GM21367 (cell line): ENCODE measurements at regions not wholly inside any gene's neighbourhood (a gene's known extent, or its start where the extent isn't known, plus 50 kb on each side); places are given as distances from the start of the nearest gene placed in this dataset.
A peak's percentile ranks its signal among the peaks of the same experiment; 100 is the strongest.

ENCODE experiments used
- ATAC-seq: cut with Tn5 transposase; IDR thresholded peaks from one replicate; pipeline ENCODE4 v1.9.1; 2021; ENCODE audit not compliant: unreplicated experiment

DNA sequence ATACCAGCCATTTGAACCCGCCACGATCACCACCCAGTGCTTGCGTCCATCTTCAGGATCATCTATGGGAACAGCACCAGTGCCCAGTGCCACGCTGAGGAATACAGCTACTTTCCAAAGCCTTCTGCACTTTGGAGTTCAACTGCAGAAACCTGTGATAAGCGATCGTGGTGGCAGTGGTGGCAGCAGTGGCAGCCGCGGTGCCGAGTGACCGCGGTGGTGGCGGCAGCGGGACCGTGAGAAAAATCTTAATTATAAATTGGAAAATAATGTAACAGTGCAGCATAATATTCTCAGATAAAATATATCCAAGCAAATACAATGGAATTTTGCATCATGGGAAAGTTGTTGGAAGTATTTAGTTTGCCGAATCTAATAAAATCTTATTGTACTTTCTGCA is 2270.9 kb downstream of the PCDH9 start:
- no peak for ATAC-seq

GRCh38 chr13:64958106-64958505 is 2272.0 kb downstream of the PCDH9 start:
- ATAC-seq, result no peak

DNA sequence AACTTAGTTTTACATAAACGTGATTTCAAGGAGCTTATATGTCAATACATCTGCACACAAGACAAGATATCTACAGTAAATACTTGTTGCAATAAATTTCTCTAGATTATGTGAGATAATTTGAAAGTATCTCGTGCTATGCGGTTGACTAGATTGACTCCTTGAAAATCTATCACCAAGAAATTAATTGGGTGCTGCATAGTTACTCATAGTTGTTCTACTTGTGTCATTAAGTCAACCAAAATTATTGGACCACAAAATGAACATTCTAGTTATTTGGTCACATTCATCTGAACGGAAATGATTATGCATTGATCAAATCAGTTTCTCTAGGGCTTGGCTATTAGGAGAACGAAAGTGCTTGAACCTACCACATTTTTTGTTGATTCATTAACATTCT is 2291.5 kb downstream of the PCDH9 start:
- no peak for ATAC-seq

DNA sequence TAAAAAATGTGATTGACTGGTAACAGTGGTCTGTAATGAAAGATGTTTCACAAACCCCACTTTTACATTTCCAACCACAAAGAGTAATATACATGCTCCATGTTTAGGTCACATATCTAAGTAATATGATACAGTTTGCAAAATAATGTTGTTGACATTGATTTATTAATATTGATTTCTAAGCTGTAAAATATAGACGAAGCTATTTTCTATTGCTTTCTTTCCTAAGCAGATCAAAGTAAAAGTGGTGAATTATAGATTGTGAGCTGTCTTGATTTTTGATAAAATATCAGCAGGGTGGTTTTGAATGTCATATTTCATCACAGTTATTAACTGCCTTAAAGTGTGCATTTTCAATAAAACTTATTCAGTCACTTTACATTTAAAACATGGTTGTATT is 2292.8 kb downstream of the PCDH9 start:
- no peak for ATAC-seq

DNA sequence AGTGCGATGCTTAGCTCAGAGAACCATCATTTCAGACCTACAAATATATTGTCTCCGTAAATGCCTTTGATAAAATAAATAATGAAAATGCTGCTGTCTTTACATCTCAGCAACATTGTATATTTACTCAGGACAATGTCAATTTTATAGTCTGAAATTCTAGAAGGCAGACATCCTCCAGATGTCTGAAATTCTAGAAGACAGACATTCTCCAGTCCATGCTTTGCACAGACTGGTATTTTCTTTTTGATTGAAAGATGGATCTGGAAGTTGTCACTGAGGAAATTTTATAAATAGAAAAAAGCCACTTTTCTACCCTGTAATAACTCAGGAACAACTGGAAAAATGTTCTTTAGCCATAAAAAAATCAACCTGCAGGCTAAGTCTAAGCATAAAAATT is 2293.3 kb downstream of the PCDH9 start:
- no peak for ATAC-seq

DNA sequence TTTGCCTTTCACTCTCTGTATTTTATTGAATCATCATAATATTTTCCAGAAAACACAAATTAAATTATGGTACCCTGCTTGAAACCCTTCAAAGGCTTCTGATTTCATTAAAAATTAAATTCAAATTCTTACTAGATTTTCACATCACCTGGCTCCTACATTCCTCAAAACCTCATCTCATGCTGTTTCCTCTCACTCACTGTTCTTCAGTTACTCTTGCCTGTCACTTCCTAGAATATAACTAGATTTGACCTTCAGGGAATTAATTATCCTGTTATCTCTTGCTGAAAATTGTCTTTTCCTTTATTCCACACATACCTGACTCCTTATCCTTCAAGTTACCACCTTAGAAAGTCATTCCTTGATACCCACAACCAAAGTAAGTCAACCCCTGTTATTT is 2294.7 kb downstream of the PCDH9 start:
- ATAC-seq, result no peak

- ATAC-seq, result no peak
Measured at GRCh38 chr13:64934569-64935362, 2295.4 kb downstream of the PCDH9 start.

DNA sequence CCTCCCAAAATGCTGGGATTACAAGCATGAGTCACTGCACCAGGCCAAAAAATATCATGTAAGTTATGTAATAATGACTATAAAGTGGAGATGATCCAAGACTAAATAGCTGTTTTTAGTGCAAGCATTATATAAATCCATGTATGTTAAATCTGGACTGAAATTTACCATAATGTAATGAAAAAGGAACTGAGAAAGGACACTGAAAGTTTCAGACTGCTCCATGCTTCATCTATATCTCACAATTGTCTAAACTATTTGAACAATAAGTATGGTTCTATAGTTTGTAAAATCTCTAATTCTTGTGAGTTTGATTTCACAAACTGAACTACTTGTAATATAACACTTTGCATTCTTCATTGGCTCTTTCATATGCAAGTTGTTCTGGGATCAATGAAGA is 2299.5 kb downstream of the PCDH9 start:
- no peak for ATAC-seq

GRCh38 chr13:64928696-64929499 is 2301.2 kb downstream of the PCDH9 start:
- peak; percentile 64 for ATAC-seq

- ATAC-seq, result no peak
Measured at GRCh38 chr13:64925727-64926126, 2304.4 kb downstream of the PCDH9 start.

DNA sequence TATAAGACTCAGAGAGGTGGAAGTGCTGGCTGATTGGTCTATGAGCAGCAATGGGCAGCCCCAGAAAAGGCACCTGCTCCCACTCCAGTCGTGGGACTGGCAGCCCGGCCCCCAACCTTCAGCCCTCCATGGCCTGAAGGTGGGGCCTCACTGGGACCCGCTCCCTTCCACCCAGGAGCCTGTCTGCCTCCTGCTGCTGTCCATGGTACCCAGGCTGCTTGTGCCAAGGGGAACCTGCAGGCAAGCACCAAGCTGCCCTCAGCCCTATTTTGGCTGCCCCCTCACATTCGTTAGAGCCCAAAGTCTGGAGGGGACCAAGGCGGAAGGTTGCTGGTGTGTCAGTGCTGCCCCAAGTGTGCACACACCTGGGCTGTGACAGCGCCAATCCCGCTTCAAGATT is 2304.9 kb downstream of the PCDH9 start:
- ATAC-seq, result no peak

DNA sequence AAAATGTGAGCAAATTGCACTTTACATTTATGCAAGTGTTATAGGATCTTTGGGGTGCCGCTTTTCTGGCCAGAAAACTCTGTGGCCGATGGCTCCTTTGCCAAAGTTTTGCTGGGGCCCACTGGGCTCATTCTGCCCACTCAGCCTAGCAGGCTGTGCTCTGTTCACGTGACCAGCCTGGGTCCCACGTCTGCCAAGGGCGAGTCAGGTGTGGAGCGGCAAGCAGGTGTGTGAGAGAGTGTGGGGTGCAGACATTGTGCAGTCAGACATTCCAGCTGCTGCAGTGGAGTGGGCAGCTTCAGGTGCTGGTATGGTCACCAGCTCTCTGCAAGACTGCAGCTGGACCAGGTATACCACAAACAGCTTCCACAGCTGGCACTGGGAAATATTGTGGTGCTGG is 2305.7 kb downstream of the PCDH9 start:
- ATAC-seq, result no peak

DNA sequence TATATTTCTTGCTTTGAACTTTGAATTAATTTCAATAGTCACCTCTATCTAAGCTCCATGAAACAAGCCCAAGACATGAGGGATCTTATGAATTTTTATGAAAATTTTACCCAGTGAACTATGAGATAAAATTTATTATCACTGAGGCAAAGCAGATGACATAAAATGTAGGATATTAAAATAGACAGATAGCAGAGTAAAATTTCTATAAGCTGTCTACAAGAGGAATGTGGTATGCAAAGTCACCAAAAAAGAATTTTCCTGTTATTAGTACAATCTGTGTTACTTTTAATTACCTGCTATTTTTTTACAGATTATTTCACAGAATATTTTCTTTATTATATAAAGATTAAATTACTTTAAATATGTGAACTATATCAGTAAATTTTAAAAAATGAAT is 2312.6 kb downstream of the PCDH9 start:
- ATAC-seq, result no peak

- no peak for ATAC-seq
Measured at GRCh38 chr13:64912141-64912540, 2318.0 kb downstream of the PCDH9 start.

- no peak for ATAC-seq
Measured at GRCh38 chr13:64910096-64910495, 2320.0 kb downstream of the PCDH9 start.

DNA sequence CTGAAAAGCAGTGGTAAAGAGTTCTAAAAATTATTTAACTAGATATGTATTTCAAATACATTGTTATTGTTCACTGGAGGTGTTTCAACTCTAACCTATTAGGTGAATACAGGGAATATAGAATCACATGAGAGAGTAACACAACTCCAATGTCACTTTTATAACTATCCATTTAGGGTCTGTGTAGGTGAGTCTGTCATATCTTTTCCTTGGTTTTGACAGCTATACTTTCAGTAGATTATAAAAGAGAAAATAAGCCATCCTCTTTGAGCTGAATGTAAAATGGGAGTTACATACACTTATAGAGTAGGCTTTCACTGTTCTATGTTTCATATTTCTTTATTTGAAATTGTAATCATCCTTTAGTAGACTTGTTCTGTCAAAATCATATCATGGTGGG is 2321.0 kb downstream of the PCDH9 start:
- ATAC-seq, result no peak

DNA sequence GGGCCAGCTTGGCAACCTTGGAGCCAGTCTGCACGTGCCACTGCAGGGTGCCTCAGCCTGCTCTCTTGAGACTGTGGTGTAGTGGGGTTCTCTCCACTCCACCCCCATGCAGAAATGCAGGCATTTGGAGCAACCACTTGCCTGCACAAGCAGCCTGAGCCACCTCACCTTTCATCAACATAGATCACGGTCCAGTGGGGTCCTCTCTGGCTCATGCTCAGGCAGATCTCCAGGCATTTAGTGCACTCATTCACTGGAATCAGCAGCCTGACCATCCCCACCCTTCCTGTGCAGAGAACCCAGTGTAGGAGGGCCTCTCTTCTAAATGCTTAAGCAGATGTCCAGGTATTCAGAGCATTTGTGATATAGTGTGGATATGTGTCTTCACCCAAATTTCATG is 2330.1 kb downstream of the PCDH9 start:
- no peak for ATAC-seq

GRCh38 chr13:64884976-64885375 is 2345.2 kb downstream of the PCDH9 start:
- no peak for ATAC-seq

- ATAC-seq, result no peak
Measured at GRCh38 chr13:64877176-64877575, 2353.0 kb downstream of the PCDH9 start.

DNA sequence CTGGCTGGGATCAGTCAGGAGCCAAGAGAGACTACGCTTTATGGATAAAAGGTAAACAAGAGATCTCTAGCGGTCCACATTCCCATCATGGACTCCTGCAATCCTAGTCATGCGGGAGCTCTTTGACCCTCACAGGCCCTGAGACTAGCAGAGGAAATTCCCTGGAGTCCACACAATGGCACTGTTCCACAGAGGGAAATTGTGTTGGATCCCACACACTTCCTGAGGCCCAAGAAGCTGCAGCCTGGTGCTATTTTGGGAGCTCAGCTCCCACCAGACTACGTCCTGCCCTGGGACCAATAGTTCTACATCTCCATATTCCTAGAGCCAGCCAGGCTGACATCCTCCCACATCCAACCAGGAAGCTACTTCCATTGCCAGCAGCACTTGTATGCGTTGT is 2358.4 kb downstream of the PCDH9 start:
- no peak for ATAC-seq

DNA sequence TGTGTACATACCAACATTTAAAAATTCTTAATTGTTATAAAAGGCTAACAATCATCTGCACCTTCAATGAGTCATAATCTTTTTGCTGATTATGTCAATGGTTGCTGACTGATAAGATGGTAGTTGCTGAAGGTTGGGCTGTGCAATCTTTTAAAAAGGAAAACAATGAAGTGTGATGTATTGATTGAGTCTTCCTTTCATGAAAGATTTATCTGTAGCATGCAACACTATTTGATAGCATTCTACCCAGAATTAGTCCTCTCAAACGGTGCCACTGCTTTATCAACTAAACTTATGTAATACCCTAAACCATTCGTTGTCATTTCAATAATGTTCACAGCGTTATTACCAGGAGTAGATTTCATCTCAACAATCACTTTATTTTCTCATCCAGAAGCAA is 2360.6 kb downstream of the PCDH9 start:
- no peak for ATAC-seq

GRCh38 chr13:64867856-64868255 is 2362.3 kb downstream of the PCDH9 start:
- no peak for ATAC-seq
